WTC11 (cell line): ENCODE measurements at regions not wholly inside any gene's neighbourhood (a gene's known extent, or its start where the extent isn't known, plus 50 kb on each side); places are given as distances from the start of the nearest gene placed in this dataset.

Experiments
- ATAC-seq: fragments of 200-7000 bp; cut with Tn5 transposase; 2 replicates; pipeline ENCODE4 v1.10.0; 2021; ENCODE audit warnings: mild to moderate bottlenecking, moderate library complexity
- CTCF ChIA-PET: fragments of 300-600 bp; sonication (Branson Sonifier 250); formaldehyde crosslinking; loops from one replicate; lab custom pipeline; 2021; ENCODE audit warnings: antibody characterized with exemption; lab: Charles Lee
- POLR2A ChIA-PET: fragments of 350-600 bp; sonication (Branson Sonifier 250); formaldehyde crosslinking; loops from one replicate; lab custom pipeline; 2021; ENCODE audit warnings: antibody characterized with exemption; lab: Charles Lee
- DNase-seq: peaks from one replicate; pipeline ENCODE4 v3.0.0; 2021; ENCODE audit warnings: low spot score
- H3K27ac Mint-ChIP-seq: 2 replicates; pipeline ENCODE4 v1.8.0; 2021; ENCODE audit warnings: mixed read lengths
- H3K27me3 Mint-ChIP-seq: 2 replicates; pipeline ENCODE4 v1.8.0; 2021; ENCODE audit warnings: low read depth, mild to moderate bottlenecking, moderate library complexity, mixed read lengths
- H3K36me3 Mint-ChIP-seq: 2 replicates; pipeline ENCODE4 v1.8.0; 2021; ENCODE audit warnings: mixed read lengths
- H3K4me1 Mint-ChIP-seq: 2 replicates; pipeline ENCODE4 v1.8.0; 2022; ENCODE audit warnings: mixed read lengths
- H3K4me3 Mint-ChIP-seq: 2 replicates; pipeline ENCODE4 v1.8.0; 2021; ENCODE audit warnings: mild to moderate bottlenecking, moderate library complexity, mixed read lengths
- H3K9me3 Mint-ChIP-seq: 2 replicates; pipeline ENCODE4 v1.8.0; 2021; ENCODE audit warnings: mixed read lengths
- CBFB ChIP-seq: sonication (generic); formaldehyde crosslinking; IDR thresholded peaks from 2 replicates; pipeline ENCODE4 v1.8.1; 2022; ENCODE audit warnings: mild to moderate bottlenecking, low read depth, missing genetic modification reagents
- CREB1 ChIP-seq: sonication (generic); formaldehyde crosslinking; IDR thresholded peaks from 2 replicates; pipeline ENCODE4 v1.8.0; 2023; ENCODE audit warnings: mild to moderate bottlenecking, missing genetic modification reagents
- ETV6 ChIP-seq: sonication (generic); formaldehyde crosslinking; IDR thresholded peaks from 2 replicates; pipeline ENCODE4 v1.8.1; 2022; ENCODE audit warnings: mild to moderate bottlenecking, missing genetic modification reagents
- FOXK1 ChIP-seq: sonication (generic); formaldehyde crosslinking; IDR thresholded peaks from 2 replicates; pipeline ENCODE4 v1.8.0; 2022; ENCODE audit warnings: mild to moderate bottlenecking, moderate library complexity, missing genetic modification reagents
- GRHL2 ChIP-seq: fragments of 250-450 bp; sonication (Bioruptor Pico); IDR thresholded peaks from 2 replicates; pipeline ENCODE4 v1.8.0; 2022; ENCODE audit warnings: mild to moderate bottlenecking, moderate library complexity; ENCODE audit not compliant: insufficient replicate concordance, severe bottlenecking
- GTF2I ChIP-seq: fragments of 250-450 bp; sonication (Bioruptor Pico); conservative IDR thresholded peaks from 2 replicates; pipeline ENCODE4 v1.4.0; 2021; ENCODE audit warnings: mild to moderate bottlenecking
- MYBL2 ChIP-seq: sonication (generic); formaldehyde crosslinking; IDR thresholded peaks from 2 replicates; pipeline ENCODE4 v1.8.1; 2023; ENCODE audit warnings: mild to moderate bottlenecking, moderate library complexity, missing genetic modification reagents
- NR3C1 ChIP-seq: sonication (generic); formaldehyde crosslinking; conservative IDR thresholded peaks from 2 replicates; pipeline ENCODE4 v1.8.1; 2023; ENCODE audit warnings: low read depth, mild to moderate bottlenecking, missing genetic modification reagents
- SMAD3 ChIP-seq: sonication (generic); formaldehyde crosslinking; IDR thresholded peaks from 2 replicates; pipeline ENCODE4 v1.8.0; 2022; ENCODE audit warnings: missing genetic modification reagents, mild to moderate bottlenecking, borderline replicate concordance
- SOX15 ChIP-seq: fragments of 250-450 bp; sonication (Bioruptor Pico); IDR thresholded peaks from 2 replicates; pipeline ENCODE4 v1.9.0; 2021; ENCODE audit warnings: mild to moderate bottlenecking
- TCF7 ChIP-seq: sonication (generic); formaldehyde crosslinking; IDR thresholded peaks from 2 replicates; pipeline ENCODE4 v1.8.0; 2022; ENCODE audit warnings: mild to moderate bottlenecking, low read depth, missing genetic modification reagents, moderate library complexity
- ZBTB21 ChIP-seq: sonication (generic); formaldehyde crosslinking; IDR thresholded peaks from 2 replicates; pipeline ENCODE4 v1.8.1; 2023; ENCODE audit warnings: mild to moderate bottlenecking, missing genetic modification reagents, borderline replicate concordance
- ZNF121 ChIP-seq: sonication (generic); formaldehyde crosslinking; IDR thresholded peaks from 2 replicates; pipeline ENCODE4 v1.8.0; 2023; ENCODE audit warnings: missing genetic modification reagents
- ZNF263 ChIP-seq: sonication (generic); formaldehyde crosslinking; IDR thresholded peaks from 2 replicates; pipeline ENCODE4 v1.8.1; 2022; ENCODE audit warnings: low read depth, mild to moderate bottlenecking, moderate library complexity, missing genetic modification reagents
- TF ChIP-seq, protein P1 (sequence below): sonication (generic); formaldehyde crosslinking; IDR thresholded peaks from 2 replicates; pipeline ENCODE4 v1.8.1; 2023; ENCODE audit warnings: mild to moderate bottlenecking, missing genetic modification reagents
- TF ChIP-seq, protein P2 (sequence below): sonication (generic); formaldehyde crosslinking; conservative IDR thresholded peaks from 2 replicates; pipeline ENCODE4 v1.8.1; 2022; ENCODE audit warnings: mild to moderate bottlenecking, missing genetic modification reagents
- TF ChIP-seq, protein P3 (sequence below): sonication (generic); formaldehyde crosslinking; IDR thresholded peaks from 2 replicates; pipeline ENCODE4 v1.8.1; 2023; ENCODE audit warnings: mild to moderate bottlenecking, missing genetic modification reagents, borderline replicate concordance
- TF ChIP-seq, protein P4 (sequence below): sonication (generic); formaldehyde crosslinking; IDR thresholded peaks from 2 replicates; pipeline ENCODE4 v1.8.1; 2023; ENCODE audit warnings: mild to moderate bottlenecking, missing genetic modification reagents
- TF ChIP-seq, protein P5 (sequence below): sonication (generic); formaldehyde crosslinking; IDR thresholded peaks from 2 replicates; pipeline ENCODE4 v1.8.0; 2022; ENCODE audit warnings: mild to moderate bottlenecking, missing genetic modification reagents
- TF ChIP-seq, protein P6 (sequence below): sonication (generic); formaldehyde crosslinking; conservative IDR thresholded peaks from 2 replicates; pipeline ENCODE4 v1.8.1; 2023; ENCODE audit warnings: mild to moderate bottlenecking, low read depth, missing genetic modification reagents, moderate library complexity
- TF ChIP-seq, protein P7 (sequence below): fragments of 250-450 bp; sonication (Bioruptor Pico); conservative IDR thresholded peaks from 2 replicates; pipeline ENCODE4 v1.9.0; 2021; ENCODE audit warnings: mild to moderate bottlenecking
- TF ChIP-seq, protein P8 (sequence below): sonication (generic); formaldehyde crosslinking; IDR thresholded peaks from 2 replicates; pipeline ENCODE4 v1.8.1; 2022; ENCODE audit warnings: mild to moderate bottlenecking, moderate library complexity, missing genetic modification reagents

DNA sequence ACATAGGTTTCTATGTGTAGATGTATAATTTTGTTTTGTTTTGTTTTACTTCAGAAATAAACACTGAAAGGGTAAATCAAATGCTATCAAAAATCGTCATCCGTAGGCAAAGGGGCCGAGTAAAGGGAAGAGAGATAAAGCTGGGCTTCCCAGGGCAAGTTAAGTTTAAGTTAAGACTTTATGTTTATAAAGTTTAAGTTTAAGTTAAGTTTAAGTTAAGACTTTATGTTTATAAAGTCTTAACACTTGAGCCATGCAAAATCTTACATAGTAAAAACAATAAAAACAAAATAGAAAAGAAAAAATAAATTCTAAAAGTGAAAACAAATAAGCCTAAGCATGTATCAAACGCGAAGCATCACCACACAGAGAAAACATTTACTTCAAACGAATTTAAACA, 216.1 kb upstream of the SYNDIG1 start (continued):
- TF ChIP-seq, protein P1, sequence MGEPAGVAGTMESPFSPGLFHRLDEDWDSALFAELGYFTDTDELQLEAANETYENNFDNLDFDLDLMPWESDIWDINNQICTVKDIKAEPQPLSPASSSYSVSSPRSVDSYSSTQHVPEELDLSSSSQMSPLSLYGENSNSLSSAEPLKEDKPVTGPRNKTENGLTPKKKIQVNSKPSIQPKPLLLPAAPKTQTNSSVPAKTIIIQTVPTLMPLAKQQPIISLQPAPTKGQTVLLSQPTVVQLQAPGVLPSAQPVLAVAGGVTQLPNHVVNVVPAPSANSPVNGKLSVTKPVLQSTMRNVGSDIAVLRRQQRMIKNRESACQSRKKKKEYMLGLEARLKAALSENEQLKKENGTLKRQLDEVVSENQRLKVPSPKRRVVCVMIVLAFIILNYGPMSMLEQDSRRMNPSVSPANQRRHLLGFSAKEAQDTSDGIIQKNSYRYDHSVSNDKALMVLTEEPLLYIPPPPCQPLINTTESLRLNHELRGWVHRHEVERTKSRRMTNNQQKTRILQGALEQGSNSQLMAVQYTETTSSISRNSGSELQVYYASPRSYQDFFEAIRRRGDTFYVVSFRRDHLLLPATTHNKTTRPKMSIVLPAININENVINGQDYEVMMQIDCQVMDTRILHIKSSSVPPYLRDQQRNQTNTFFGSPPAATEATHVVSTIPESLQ (CRISPR knock-in tag) = no peak
- TF ChIP-seq, protein P2, sequence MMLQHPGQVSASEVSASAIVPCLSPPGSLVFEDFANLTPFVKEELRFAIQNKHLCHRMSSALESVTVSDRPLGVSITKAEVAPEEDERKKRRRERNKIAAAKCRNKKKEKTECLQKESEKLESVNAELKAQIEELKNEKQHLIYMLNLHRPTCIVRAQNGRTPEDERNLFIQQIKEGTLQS (CRISPR knock-in tag) = no peak
- TF ChIP-seq ETV6 (CRISPR knock-in tag) = no peak
- TF ChIP-seq, all 79 proteins: peak for 0

DNA sequence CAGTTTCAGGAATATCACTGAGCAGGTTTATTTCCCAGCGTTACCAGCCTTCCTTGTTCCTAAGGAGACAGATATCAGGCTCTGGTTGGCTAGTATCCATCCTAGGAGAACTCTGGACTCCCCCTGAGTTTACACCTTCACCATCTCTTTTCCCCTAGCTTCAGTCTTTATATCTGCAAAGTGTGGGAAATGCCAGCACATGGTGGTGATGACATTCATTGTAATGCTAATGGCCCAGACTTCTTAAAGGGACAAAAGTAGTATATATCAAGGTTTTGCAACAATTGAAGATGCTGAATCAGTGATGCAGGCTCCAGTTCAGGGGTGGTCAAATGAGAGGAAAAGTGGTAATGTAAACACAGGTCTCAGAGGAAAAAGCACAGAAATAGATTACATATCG, 224.3 kb upstream of the SYNDIG1 start:
- TF ChIP-seq MYBL2 (CRISPR knock-in tag) (no peak), ETV6 (CRISPR knock-in tag) (no peak), ZNF121 (CRISPR knock-in tag) (no peak), GRHL2 (CRISPR knock-in tag) (no peak), GTF2I (CRISPR knock-in tag) (no peak), SMAD3 (no peak), ZNF263 (CRISPR knock-in tag) (no peak), ZBTB21 (CRISPR knock-in tag) (no peak), CBFB (CRISPR knock-in tag) (no peak), FOXK1 (no peak), NR3C1 (no peak), CREB1 (no peak), SOX15 (CRISPR knock-in tag) (no peak), TCF7 (CRISPR knock-in tag) (no peak)
- TF ChIP-seq, protein P3, sequence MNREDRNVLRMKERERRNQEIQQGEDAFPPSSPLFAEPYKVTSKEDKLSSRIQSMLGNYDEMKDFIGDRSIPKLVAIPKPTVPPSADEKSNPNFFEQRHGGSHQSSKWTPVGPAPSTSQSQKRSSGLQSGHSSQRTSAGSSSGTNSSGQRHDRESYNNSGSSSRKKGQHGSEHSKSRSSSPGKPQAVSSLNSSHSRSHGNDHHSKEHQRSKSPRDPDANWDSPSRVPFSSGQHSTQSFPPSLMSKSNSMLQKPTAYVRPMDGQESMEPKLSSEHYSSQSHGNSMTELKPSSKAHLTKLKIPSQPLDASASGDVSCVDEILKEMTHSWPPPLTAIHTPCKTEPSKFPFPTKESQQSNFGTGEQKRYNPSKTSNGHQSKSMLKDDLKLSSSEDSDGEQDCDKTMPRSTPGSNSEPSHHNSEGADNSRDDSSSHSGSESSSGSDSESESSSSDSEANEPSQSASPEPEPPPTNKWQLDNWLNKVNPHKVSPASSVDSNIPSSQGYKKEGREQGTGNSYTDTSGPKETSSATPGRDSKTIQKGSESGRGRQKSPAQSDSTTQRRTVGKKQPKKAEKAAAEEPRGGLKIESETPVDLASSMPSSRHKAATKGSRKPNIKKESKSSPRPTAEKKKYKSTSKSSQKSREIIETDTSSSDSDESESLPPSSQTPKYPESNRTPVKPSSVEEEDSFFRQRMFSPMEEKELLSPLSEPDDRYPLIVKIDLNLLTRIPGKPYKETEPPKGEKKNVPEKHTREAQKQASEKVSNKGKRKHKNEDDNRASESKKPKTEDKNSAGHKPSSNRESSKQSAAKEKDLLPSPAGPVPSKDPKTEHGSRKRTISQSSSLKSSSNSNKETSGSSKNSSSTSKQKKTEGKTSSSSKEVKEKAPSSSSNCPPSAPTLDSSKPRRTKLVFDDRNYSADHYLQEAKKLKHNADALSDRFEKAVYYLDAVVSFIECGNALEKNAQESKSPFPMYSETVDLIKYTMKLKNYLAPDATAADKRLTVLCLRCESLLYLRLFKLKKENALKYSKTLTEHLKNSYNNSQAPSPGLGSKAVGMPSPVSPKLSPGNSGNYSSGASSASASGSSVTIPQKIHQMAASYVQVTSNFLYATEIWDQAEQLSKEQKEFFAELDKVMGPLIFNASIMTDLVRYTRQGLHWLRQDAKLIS (CRISPR knock-in tag) = no peak
- TF ChIP-seq, protein P4, sequence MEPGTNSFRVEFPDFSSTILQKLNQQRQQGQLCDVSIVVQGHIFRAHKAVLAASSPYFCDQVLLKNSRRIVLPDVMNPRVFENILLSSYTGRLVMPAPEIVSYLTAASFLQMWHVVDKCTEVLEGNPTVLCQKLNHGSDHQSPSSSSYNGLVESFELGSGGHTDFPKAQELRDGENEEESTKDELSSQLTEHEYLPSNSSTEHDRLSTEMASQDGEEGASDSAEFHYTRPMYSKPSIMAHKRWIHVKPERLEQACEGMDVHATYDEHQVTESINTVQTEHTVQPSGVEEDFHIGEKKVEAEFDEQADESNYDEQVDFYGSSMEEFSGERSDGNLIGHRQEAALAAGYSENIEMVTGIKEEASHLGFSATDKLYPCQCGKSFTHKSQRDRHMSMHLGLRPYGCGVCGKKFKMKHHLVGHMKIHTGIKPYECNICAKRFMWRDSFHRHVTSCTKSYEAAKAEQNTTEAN (CRISPR knock-in tag) = no peak
- TF ChIP-seq, protein P5, sequence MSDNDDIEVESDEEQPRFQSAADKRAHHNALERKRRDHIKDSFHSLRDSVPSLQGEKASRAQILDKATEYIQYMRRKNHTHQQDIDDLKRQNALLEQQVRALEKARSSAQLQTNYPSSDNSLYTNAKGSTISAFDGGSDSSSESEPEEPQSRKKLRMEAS (CRISPR knock-in tag) = no peak
- TF ChIP-seq, protein P6, sequence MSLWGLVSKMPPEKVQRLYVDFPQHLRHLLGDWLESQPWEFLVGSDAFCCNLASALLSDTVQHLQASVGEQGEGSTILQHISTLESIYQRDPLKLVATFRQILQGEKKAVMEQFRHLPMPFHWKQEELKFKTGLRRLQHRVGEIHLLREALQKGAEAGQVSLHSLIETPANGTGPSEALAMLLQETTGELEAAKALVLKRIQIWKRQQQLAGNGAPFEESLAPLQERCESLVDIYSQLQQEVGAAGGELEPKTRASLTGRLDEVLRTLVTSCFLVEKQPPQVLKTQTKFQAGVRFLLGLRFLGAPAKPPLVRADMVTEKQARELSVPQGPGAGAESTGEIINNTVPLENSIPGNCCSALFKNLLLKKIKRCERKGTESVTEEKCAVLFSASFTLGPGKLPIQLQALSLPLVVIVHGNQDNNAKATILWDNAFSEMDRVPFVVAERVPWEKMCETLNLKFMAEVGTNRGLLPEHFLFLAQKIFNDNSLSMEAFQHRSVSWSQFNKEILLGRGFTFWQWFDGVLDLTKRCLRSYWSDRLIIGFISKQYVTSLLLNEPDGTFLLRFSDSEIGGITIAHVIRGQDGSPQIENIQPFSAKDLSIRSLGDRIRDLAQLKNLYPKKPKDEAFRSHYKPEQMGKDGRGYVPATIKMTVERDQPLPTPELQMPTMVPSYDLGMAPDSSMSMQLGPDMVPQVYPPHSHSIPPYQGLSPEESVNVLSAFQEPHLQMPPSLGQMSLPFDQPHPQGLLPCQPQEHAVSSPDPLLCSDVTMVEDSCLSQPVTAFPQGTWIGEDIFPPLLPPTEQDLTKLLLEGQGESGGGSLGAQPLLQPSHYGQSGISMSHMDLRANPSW (CRISPR knock-in tag) = no peak
- TF ChIP-seq, protein P7, sequence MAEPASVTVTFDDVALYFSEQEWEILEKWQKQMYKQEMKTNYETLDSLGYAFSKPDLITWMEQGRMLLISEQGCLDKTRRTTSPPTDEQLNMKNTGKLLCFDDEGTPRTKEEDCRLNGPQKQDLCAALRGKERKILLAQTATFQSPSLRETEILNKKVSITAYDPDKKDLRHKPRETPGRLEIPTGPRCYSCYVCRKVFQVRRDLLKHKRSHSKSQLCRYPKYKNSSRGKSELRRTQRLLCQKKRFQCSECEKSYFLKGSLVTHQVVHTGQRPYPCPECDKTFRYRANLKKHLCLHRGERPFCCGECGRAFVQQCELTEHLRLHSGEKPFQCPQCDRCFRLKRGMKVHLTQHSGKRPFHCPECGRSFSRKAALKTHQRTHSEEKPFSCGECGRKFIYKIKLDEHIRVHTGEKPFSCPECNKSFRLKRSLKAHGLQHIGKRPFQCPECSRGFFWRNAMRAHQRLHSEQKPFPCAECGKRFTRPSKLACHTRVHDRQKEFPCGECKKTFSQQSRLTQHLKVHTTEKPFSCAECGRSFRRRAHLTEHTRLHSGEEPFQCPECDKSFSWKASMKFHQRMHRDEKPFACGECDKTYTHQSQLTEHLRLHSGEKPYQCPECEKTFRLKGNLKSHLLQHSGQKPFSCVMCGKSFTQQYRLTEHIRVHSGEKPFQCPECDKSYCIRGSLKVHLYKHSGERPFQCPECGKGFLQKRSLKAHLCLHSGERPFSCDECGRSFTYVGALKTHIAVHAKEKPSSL (CRISPR knock-in tag) = no peak
- TF ChIP-seq, protein P8, sequence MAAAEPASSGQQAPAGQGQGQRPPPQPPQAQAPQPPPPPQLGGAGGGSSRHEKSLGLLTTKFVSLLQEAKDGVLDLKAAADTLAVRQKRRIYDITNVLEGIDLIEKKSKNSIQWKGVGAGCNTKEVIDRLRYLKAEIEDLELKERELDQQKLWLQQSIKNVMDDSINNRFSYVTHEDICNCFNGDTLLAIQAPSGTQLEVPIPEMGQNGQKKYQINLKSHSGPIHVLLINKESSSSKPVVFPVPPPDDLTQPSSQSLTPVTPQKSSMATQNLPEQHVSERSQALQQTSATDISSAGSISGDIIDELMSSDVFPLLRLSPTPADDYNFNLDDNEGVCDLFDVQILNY (CRISPR knock-in tag) = no peak
- Mint-ChIP-seq H3K9me3 (peaks cover 28% of the 10 kb centered on the region), H3K27me3 (peaks cover 3% of the 10 kb centered on the region; the same call in 1 of the 2 replicates), H3K4me1 (peaks cover 10% of the 10 kb centered on the region), H3K36me3 (no peaks in the 10 kb centered on the region), H3K4me3 (no peak overlapping the region), H3K27ac (no peak overlapping the region)
- DNase-seq (no peak), ATAC-seq (no peak)
- ChIA-PET CTCF (interaction anchor here (1.2 to 1.9 kb wide), 2 partner anchors 36 to 308 kb away, joined by 3 to 5 read pairs; no protein-coding TSS in a partner anchor), POLR2A (no interaction called here)
